HL-60 (cell line): ENCODE measurements at regions not wholly inside any gene's neighbourhood (a gene's known extent, or its start where the extent isn't known, plus 50 kb on each side); places are given as distances from the start of the nearest gene placed in this dataset.

Experiments
- DNase-seq, 2 experiments: peaks; one replicate each; pipeline ENCODE4 v3.0.0-alpha.2; 2010 to 2020; ENCODE audit warnings: low read depth in 1 of 2, low spot score in 1 of 2
- H3K27ac ChIP-seq: fragments of 250-450 bp; sonication (Bioruptor Pico); replicated peaks from 2 replicates; pipeline ENCODE4 v1.5.1; 2020; ENCODE audit warnings: mild to moderate bottlenecking, moderate library complexity
- H3K27me3 ChIP-seq: fragments of 250-450 bp; sonication (Bioruptor Pico); 2 replicates; pipeline ENCODE4 v1.5.1; 2021; ENCODE audit warnings: mild to moderate bottlenecking, moderate library complexity; ENCODE audit not compliant: insufficient read depth, poor library complexity, severe bottlenecking
- H3K4me3 ChIP-seq: replicated peaks from 2 replicates; pipeline ENCODE4 v1.5.1; 2011; ENCODE audit warnings: mild to moderate bottlenecking, control low read depth, low read length; ENCODE audit not compliant: insufficient read depth
- CTCF ChIP-seq: IDR thresholded peaks from one replicate; pipeline ENCODE4 v1.5.1; 2011; ENCODE audit warnings: low read length, control low read depth, inconsistent platforms; ENCODE audit not compliant: insufficient read depth
- GABPA ChIP-seq: IDR thresholded peaks from 2 replicates; pipeline ENCODE4 v1.6.1; 2012; ENCODE audit warnings: low read depth
- POLR2AphosphoS5 ChIP-seq: IDR thresholded peaks from 2 replicates; pipeline ENCODE4 v1.6.1; 2012; ENCODE audit warnings: low read depth
- SPI1 ChIP-seq: IDR thresholded peaks from 2 replicates; pipeline ENCODE4 v1.6.1; 2012; ENCODE audit warnings: low read depth, mild to moderate bottlenecking, borderline replicate concordance
- TF ChIP-seq, protein P1 (sequence below): IDR thresholded peaks from 2 replicates; pipeline ENCODE4 v1.6.1; 2012; ENCODE audit warnings: low read depth; ENCODE audit not compliant: insufficient replicate concordance

DNA sequence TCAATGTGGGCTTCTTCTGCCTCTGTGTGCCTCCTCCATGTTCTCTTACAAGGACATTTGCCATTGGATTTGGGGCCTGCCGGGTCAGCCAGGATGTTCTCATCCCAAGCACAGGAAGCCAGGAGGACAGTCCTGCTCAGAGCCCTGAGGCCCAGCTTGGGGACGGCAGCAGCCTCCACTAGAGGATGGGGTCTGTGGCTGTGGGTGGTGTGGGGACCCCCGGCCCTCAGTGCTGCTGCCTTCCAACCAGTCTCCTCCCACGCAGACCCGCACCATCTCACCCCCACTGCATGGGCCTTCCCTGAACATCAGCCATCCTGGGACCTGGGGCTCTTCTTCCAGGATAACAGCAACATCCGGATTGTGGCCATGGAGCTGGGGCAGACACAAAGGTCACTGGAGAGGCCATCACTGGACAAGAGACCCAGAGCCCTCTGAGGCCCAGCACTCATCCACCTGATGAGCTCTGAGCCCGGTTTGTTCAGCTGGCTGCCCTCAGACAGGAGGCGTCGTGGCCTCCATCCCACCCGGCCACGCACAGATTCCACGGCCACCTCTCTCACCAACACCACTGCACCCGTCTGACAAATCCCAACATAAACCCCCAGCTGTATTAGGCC lies 56.5 kb upstream of the C14orf180 start:
- no peak overlapping the region for H3K27ac ChIP-seq
- DNase-seq: no peak

DNA sequence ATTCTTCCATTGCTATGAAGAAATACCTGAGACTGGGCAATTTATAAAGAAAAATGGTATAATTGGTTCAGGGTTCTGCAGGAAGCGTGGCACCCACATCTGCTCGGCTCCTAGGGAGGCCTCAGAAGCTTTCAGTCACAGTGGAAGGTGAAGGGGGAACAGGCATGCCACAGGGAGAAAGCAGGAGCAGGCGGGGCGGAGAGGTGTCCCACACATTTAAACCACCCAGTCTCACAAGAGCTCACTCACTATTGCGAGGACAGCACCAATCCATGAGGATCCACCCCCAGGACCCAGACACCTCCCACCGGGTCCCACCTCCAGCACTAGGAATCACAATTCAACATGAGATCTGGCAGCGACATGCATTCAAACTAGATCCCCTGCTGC lies 56.0 kb upstream of the C14orf180 start:
- TF ChIP-seq POLR2AphosphoS5 (no peak), CTCF (no peak), SPI1 (no peak), GABPA (no peak)
- TF ChIP-seq, protein P1, sequence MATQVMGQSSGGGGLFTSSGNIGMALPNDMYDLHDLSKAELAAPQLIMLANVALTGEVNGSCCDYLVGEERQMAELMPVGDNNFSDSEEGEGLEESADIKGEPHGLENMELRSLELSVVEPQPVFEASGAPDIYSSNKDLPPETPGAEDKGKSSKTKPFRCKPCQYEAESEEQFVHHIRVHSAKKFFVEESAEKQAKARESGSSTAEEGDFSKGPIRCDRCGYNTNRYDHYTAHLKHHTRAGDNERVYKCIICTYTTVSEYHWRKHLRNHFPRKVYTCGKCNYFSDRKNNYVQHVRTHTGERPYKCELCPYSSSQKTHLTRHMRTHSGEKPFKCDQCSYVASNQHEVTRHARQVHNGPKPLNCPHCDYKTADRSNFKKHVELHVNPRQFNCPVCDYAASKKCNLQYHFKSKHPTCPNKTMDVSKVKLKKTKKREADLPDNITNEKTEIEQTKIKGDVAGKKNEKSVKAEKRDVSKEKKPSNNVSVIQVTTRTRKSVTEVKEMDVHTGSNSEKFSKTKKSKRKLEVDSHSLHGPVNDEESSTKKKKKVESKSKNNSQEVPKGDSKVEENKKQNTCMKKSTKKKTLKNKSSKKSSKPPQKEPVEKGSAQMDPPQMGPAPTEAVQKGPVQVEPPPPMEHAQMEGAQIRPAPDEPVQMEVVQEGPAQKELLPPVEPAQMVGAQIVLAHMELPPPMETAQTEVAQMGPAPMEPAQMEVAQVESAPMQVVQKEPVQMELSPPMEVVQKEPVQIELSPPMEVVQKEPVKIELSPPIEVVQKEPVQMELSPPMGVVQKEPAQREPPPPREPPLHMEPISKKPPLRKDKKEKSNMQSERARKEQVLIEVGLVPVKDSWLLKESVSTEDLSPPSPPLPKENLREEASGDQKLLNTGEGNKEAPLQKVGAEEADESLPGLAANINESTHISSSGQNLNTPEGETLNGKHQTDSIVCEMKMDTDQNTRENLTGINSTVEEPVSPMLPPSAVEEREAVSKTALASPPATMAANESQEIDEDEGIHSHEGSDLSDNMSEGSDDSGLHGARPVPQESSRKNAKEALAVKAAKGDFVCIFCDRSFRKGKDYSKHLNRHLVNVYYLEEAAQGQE: no peak
- Histone ChIP-seq H3K27ac (no peak overlapping the region), H3K4me3 (no peak overlapping the region), H3K27me3 (no peaks in the 10 kb centered on the region)
- no peak for DNase-seq

More for the DNA sequence above, 56.5 kb upstream of the C14orf180 start:
- Histone ChIP-seq H3K27me3 (no peaks in the 10 kb centered on the region), H3K4me3 (no peak overlapping the region)
- TF ChIP-seq POLR2AphosphoS5 (no peak), GABPA (no peak), SPI1 (no peak), CTCF (no peak)
- TF ChIP-seq, protein P1: no peak

DNA sequence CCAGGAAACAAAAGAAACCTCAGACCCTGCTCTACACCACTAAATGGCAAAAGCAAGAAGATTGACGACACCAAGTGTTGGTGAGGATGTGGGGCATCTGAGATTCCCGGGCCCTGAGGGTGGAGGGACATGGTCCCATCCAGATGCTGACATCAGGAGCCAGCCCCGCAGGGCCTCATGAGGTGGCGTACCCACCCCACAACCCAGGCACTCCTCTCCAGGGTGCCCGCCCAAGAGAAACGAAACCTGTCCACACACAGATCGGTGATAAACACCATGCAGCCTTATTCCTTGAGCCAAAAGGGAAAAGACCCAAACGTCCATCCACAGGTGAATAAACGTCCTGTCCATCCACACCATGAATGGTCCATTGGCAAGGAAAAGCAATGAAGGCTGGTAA lies 54.8 kb upstream of the C14orf180 start:
- Histone ChIP-seq H3K27ac (no peak overlapping the region), H3K4me3 (no peak overlapping the region), H3K27me3 (no peaks in the 10 kb centered on the region)
- TF ChIP-seq, protein P1: no peak
- TF ChIP-seq POLR2AphosphoS5: no peak
- TF ChIP-seq GABPA: no peak
- TF ChIP-seq CTCF: no peak
- TF ChIP-seq SPI1: no peak
- DNase-seq: no peak
